Activated CD8-positive, alpha-beta T cell treated with anti-CD3 and anti-CD28 coated beads, Interleukin-2, amount 10 ng/mL, durations not matched to agents 7 days and 5 days (primary cell): ENCODE measurements at regions not wholly inside any gene's neighbourhood (a gene's known extent, or its start where the extent isn't known, plus 50 kb on each side); places are given as distances from the start of the nearest gene placed in this dataset.

ENCODE experiments used
- ATAC-seq: fragments of 150-1000 bp; cut with Tn5 transposase; one replicate; pipeline ENCODE4 v1.10.0; 2021; ENCODE audit warnings: moderate library complexity
- CTCF ChIA-PET: fragments of 350-600 bp; sonication (Branson Sonifier 250); formaldehyde crosslinking; loops from one replicate; lab custom pipeline; 2021; ENCODE audit warnings: antibody characterized with exemption; lab: Charles Lee
- POLR2A ChIA-PET: fragments of 350-600 bp; sonication (Branson Sonifier 250); formaldehyde crosslinking; loops from one replicate; lab custom pipeline; 2021; ENCODE audit warnings: antibody characterized with exemption; lab: Charles Lee
- DNase-seq: peaks from one replicate; pipeline ENCODE4 v3.0.0-alpha.2; 2020
- H3K27ac Mint-ChIP-seq: one replicate; pipeline ENCODE4 v1.8.0; 2021; ENCODE audit warnings: mild to moderate bottlenecking, mixed read lengths
- H3K27me3 Mint-ChIP-seq: one replicate; pipeline ENCODE4 v1.8.0; 2021; ENCODE audit warnings: low read depth, mixed read lengths
- H3K36me3 Mint-ChIP-seq: one replicate; pipeline ENCODE4 v1.8.0; 2021; ENCODE audit warnings: low read depth, mixed read lengths
- H3K4me1 Mint-ChIP-seq: one replicate; pipeline ENCODE4 v1.8.0; 2021; ENCODE audit warnings: low read depth, mixed read lengths
- H3K4me3 Mint-ChIP-seq: one replicate; pipeline ENCODE4 v1.8.0; 2021; ENCODE audit warnings: mild to moderate bottlenecking, mixed read lengths
- H3K9me3 Mint-ChIP-seq: one replicate; pipeline ENCODE4 v1.8.0; 2022; ENCODE audit warnings: mixed read lengths; ENCODE audit not compliant: insufficient read depth

- H3K36me3 Mint-ChIP-seq: no peaks in the 10 kb centered on the region
- DNase-seq: no peak
- H3K27ac Mint-ChIP-seq: no peak overlapping the region
- ChIA-PET POLR2A (no interaction called here), CTCF (no interaction called here)
- H3K4me1 Mint-ChIP-seq: no peaks in the 10 kb centered on the region
- H3K27me3 Mint-ChIP-seq: no peaks in the 10 kb centered on the region
- ATAC-seq: no peak
- no peak overlapping the region for H3K4me3 Mint-ChIP-seq
- H3K9me3 Mint-ChIP-seq: no peaks in the 10 kb centered on the region
Observed at GRCh38 chr2:163397451-163397850, 338.4 kb downstream of the FIGN start.

GRCh38 chr2:163395602-163396001, 340.2 kb downstream of the FIGN start:
- H3K9me3 Mint-ChIP-seq: no peaks in the 10 kb centered on the region
- H3K4me3 Mint-ChIP-seq: no peak overlapping the region
- DNase-seq (no peak), ATAC-seq (no peak)
- ChIA-PET POLR2A (no interaction called here), CTCF (no interaction called here)
- no peaks in the 10 kb centered on the region for H3K27me3 Mint-ChIP-seq
- no peak overlapping the region for H3K27ac Mint-ChIP-seq
- no peaks in the 10 kb centered on the region for H3K36me3 Mint-ChIP-seq
- no peaks in the 10 kb centered on the region for H3K4me1 Mint-ChIP-seq

- ChIA-PET POLR2A (no interaction called here), CTCF (no interaction called here)
- DNase-seq: no peak
- ATAC-seq: no peak
- H3K36me3 Mint-ChIP-seq: no peaks in the 10 kb centered on the region
- no peaks in the 10 kb centered on the region for H3K9me3 Mint-ChIP-seq
- no peaks in the 10 kb centered on the region for H3K27me3 Mint-ChIP-seq
- H3K4me1 Mint-ChIP-seq: no peaks in the 10 kb centered on the region
- H3K27ac Mint-ChIP-seq: no peak overlapping the region
- no peak overlapping the region for H3K4me3 Mint-ChIP-seq
Observed at GRCh38 chr2:163389838-163390237, 346.0 kb downstream of the FIGN start.

- ATAC-seq: no peak
- Mint-ChIP-seq H3K9me3 (peaks cover 10% of the 10 kb centered on the region), H3K27me3 (no peaks in the 10 kb centered on the region), H3K4me1 (no peaks in the 10 kb centered on the region), H3K4me3 (no peak overlapping the region), H3K36me3 (no peaks in the 10 kb centered on the region), H3K27ac (no peak overlapping the region)
- ChIA-PET CTCF (no interaction called here), POLR2A (no interaction called here)
- no peak for DNase-seq
Observed at GRCh38 chr2:163375472-163375871, 360.3 kb downstream of the FIGN start.

GRCh38 chr2:163375070-163375469, 360.7 kb downstream of the FIGN start:
- no peak overlapping the region for H3K4me3 Mint-ChIP-seq
- H3K9me3 Mint-ChIP-seq: peaks cover 10% of the 10 kb centered on the region
- DNase-seq (no peak), ATAC-seq (no peak)
- no peaks in the 10 kb centered on the region for H3K4me1 Mint-ChIP-seq
- ChIA-PET POLR2A (no interaction called here), CTCF (no interaction called here)
- no peak overlapping the region for H3K27ac Mint-ChIP-seq
- no peaks in the 10 kb centered on the region for H3K27me3 Mint-ChIP-seq
- no peaks in the 10 kb centered on the region for H3K36me3 Mint-ChIP-seq

- Mint-ChIP-seq H3K9me3 (peaks cover 8% of the 10 kb centered on the region), H3K27ac (no peak overlapping the region), H3K27me3 (no peaks in the 10 kb centered on the region), H3K4me3 (no peak overlapping the region), H3K36me3 (no peaks in the 10 kb centered on the region), H3K4me1 (no peaks in the 10 kb centered on the region)
- ChIA-PET CTCF (no interaction called here), POLR2A (no interaction called here)
- ATAC-seq (no peak), DNase-seq (no peak)
Observed at GRCh38 chr2:163374282-163374681, 361.5 kb downstream of the FIGN start.

GRCh38 chr2:163373496-163373895, 362.3 kb downstream of the FIGN start:
- ATAC-seq (no peak), DNase-seq (no peak)
- Mint-ChIP-seq H3K4me1 (no peaks in the 10 kb centered on the region), H3K27ac (no peak overlapping the region), H3K9me3 (peaks cover 11% of the 10 kb centered on the region), H3K36me3 (no peaks in the 10 kb centered on the region), H3K27me3 (no peaks in the 10 kb centered on the region), H3K4me3 (no peak overlapping the region)
- ChIA-PET POLR2A (no interaction called here), CTCF (no interaction called here)

GRCh38 chr2:163370169-163370886, 365.5 kb downstream of the FIGN start:
- Mint-ChIP-seq H3K4me3 (no peak overlapping the region), H3K36me3 (no peaks in the 10 kb centered on the region)
- CTCF ChIA-PET: no interaction called here

GRCh38 chr2:163369111-163369510, 366.7 kb downstream of the FIGN start:
- Mint-ChIP-seq H3K4me3 (no peak overlapping the region), H3K4me1 (no peaks in the 10 kb centered on the region), H3K27me3 (no peaks in the 10 kb centered on the region), H3K9me3 (peaks cover 11% of the 10 kb centered on the region), H3K36me3 (no peaks in the 10 kb centered on the region), H3K27ac (no peak overlapping the region)
- DNase-seq: no peak
- POLR2A ChIA-PET: no interaction called here
- ATAC-seq: no peak
- CTCF ChIA-PET: interaction anchor here (0.7 kb wide), 1 partner anchor 20 kb away, joined by 3 read pairs; no protein-coding TSS in a partner anchor

More at GRCh38 chr2:163370169-163370886, 365.5 kb downstream of the FIGN start:
- H3K27me3 Mint-ChIP-seq: no peaks in the 10 kb centered on the region
- peaks cover 11% of the 10 kb centered on the region for H3K9me3 Mint-ChIP-seq
- POLR2A ChIA-PET: no interaction called here
- DNase-seq (no peak), ATAC-seq (no peak)
- H3K4me1 Mint-ChIP-seq: no peaks in the 10 kb centered on the region
- no peak overlapping the region for H3K27ac Mint-ChIP-seq

- no peak overlapping the region for H3K4me3 Mint-ChIP-seq
- ATAC-seq: no peak
- no peaks in the 10 kb centered on the region for H3K27me3 Mint-ChIP-seq
- H3K4me1 Mint-ChIP-seq: no peaks in the 10 kb centered on the region
- no peak for DNase-seq
- ChIA-PET POLR2A (no interaction called here), CTCF (interaction anchor here (0.7 kb wide), 1 partner anchor 19 kb away, joined by 3 read pairs; no protein-coding TSS in a partner anchor)
- H3K9me3 Mint-ChIP-seq: peaks cover 11% of the 10 kb centered on the region
- H3K36me3 Mint-ChIP-seq: no peaks in the 10 kb centered on the region
- no peak overlapping the region for H3K27ac Mint-ChIP-seq
Observed at GRCh38 chr2:163368655-163369054, 367.2 kb downstream of the FIGN start.

GRCh38 chr2:163367825-163368582, 367.8 kb downstream of the FIGN start:
- no peaks in the 10 kb centered on the region for H3K36me3 Mint-ChIP-seq
- H3K4me3 Mint-ChIP-seq: no peak overlapping the region
- no peak for DNase-seq
- no peak overlapping the region for H3K27ac Mint-ChIP-seq
- no peak for ATAC-seq
- H3K9me3 Mint-ChIP-seq: peaks cover 11% of the 10 kb centered on the region
- ChIA-PET CTCF (no interaction called here), POLR2A (no interaction called here)
- H3K27me3 Mint-ChIP-seq: no peaks in the 10 kb centered on the region
- H3K4me1 Mint-ChIP-seq: no peaks in the 10 kb centered on the region

- Mint-ChIP-seq H3K4me3 (no peak overlapping the region), H3K4me1 (no peaks in the 10 kb centered on the region), H3K27me3 (no peaks in the 10 kb centered on the region), H3K9me3 (peaks cover 3% of the 10 kb centered on the region), H3K27ac (no peak overlapping the region), H3K36me3 (no peaks in the 10 kb centered on the region)
- ATAC-seq (no peak), DNase-seq (no peak)
- ChIA-PET POLR2A (no interaction called here), CTCF (no interaction called here)
Observed at GRCh38 chr2:163364736-163365135, 371.1 kb downstream of the FIGN start.
